Activated naive CD8-positive, alpha-beta T cell (primary cell): ENCODE measurements at regions not wholly inside any gene's neighbourhood (a gene's known extent, or its start where the extent isn't known, plus 50 kb on each side); places are given as distances from the start of the nearest gene placed in this dataset.

Experiments used
- H3K27ac Mint-ChIP-seq: one replicate; pipeline ENCODE4 v1.8.0; 2021; ENCODE audit warnings: mixed read lengths
- H3K27me3 Mint-ChIP-seq: one replicate; pipeline ENCODE4 v1.8.0; 2021; ENCODE audit warnings: mixed read lengths
- H3K36me3 Mint-ChIP-seq: one replicate; pipeline ENCODE4 v1.8.0; 2021; ENCODE audit warnings: mixed read lengths
- H3K4me1 Mint-ChIP-seq: one replicate; pipeline ENCODE4 v1.8.0; 2021; ENCODE audit warnings: low read depth, mixed read lengths
- H3K4me3 Mint-ChIP-seq: one replicate; pipeline ENCODE4 v1.8.0; 2021; ENCODE audit warnings: mild to moderate bottlenecking, mixed read lengths
- H3K9me3 Mint-ChIP-seq: one replicate; pipeline ENCODE4 v1.8.0; 2021; ENCODE audit warnings: low read depth, mixed read lengths

DNA sequence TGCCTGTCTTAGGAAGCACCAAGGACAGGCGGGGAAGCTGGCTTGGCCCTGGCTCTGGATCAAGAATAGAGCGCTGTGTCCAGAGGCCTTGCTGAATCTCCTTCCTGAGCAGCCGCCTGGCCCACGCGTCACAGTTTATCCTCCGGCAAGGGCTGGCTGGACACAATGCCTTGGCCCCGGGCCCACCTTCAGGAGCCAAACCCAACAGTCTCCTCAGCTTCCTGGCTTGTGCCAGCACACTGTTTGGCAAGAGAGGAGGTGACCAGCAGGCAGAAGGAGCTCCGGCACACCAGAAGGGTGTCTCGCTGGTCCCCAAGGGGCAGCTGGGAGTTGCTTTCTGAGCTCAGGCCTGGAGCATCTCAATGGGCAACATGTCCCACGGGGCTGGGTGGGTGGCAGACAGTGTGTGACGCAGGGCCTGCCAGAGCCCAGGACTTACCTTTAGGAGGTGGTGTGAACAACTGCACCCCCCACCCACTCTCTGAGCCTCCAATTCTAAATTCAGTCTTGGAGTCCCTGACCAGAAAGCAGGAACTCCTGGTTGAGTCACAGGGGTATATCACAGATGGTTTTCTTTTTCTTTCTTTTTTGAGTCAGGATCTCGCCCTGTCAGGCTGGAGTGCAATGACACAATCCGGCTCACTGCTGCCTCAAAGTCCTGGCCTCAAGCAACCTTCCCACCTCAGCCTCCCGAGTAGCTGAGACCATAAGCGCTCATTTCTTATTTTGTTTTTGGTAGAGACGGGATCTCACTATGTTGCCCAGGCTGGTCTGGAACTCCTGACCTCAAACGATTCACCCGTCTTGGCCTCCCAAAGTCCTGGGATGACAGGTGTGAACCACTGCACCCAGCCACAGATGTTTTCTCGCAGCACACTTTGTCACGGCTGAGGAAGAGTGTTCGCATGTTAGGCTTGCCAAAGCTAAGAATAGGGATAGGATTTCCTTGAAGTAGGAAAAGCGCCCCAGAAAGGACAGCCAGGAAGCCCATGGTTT is 361.2 kb downstream of the BCOR start:
- no peaks in the 10 kb centered on the region for H3K27me3 Mint-ChIP-seq
- no peaks in the 10 kb centered on the region for H3K36me3 Mint-ChIP-seq
- no peaks in the 10 kb centered on the region for H3K9me3 Mint-ChIP-seq
- H3K4me1 Mint-ChIP-seq, result no peaks in the 10 kb centered on the region
- no peak overlapping the region for H3K27ac Mint-ChIP-seq
- H3K4me3 Mint-ChIP-seq, result no peak overlapping the region

- H3K9me3 Mint-ChIP-seq, result no peaks in the 10 kb centered on the region
- no peaks in the 10 kb centered on the region for H3K4me1 Mint-ChIP-seq
- no peaks in the 10 kb centered on the region for H3K36me3 Mint-ChIP-seq
- no peaks in the 10 kb centered on the region for H3K27me3 Mint-ChIP-seq
- no peak overlapping the region for H3K4me3 Mint-ChIP-seq
- H3K27ac Mint-ChIP-seq, result no peak overlapping the region
These were observed 358.2 kb downstream of the BCOR start for GRCh38 chrX:39739585-39739984.

- Mint-ChIP-seq H3K36me3 (no peaks in the 10 kb centered on the region), H3K9me3 (no peaks in the 10 kb centered on the region), H3K27me3 (no peaks in the 10 kb centered on the region), H3K27ac (peak overlapping the region; percentile 22), H3K4me1 (no peaks in the 10 kb centered on the region), H3K4me3 (no peak overlapping the region)
These were observed 357.7 kb downstream of the BCOR start for GRCh38 chrX:39740078-39740477.

GRCh38 chrX:39741904-39742303 is 355.9 kb downstream of the BCOR start:
- Mint-ChIP-seq H3K4me1 (no peaks in the 10 kb centered on the region), H3K4me3 (no peak overlapping the region), H3K36me3 (no peaks in the 10 kb centered on the region), H3K27ac (no peak overlapping the region), H3K27me3 (no peaks in the 10 kb centered on the region), H3K9me3 (no peaks in the 10 kb centered on the region)

DNA sequence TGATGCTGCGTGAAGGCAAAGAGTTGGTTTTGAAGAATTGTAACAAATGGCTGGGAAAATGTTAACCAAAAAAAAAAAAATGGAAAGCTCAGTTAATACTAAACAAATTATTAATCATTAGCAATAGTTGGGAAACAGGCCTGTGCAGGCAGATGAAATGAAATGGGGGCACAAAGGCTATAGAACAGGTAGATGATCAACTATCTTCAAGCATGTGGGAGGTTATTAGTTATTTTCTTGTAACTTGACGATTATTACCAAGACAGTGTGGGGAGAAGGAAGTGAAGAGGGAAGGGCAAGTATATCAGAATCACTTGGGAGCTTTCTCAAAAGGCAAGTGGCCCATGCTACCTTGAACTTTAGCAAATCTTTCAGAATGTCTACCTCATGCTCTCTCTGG is 351.9 kb downstream of the BCOR start:
- Mint-ChIP-seq H3K4me1 (peaks cover 3% of the 10 kb centered on the region), H3K9me3 (no peaks in the 10 kb centered on the region), H3K27me3 (no peaks in the 10 kb centered on the region), H3K27ac (no peak overlapping the region), H3K4me3 (no peak overlapping the region), H3K36me3 (no peaks in the 10 kb centered on the region)

GRCh38 chrX:39749135-39749534 is 348.6 kb downstream of the BCOR start:
- Mint-ChIP-seq H3K4me3 (no peak overlapping the region), H3K27me3 (no peaks in the 10 kb centered on the region), H3K4me1 (peaks cover 8% of the 10 kb centered on the region), H3K9me3 (no peaks in the 10 kb centered on the region), H3K36me3 (no peaks in the 10 kb centered on the region), H3K27ac (no peak overlapping the region)

DNA sequence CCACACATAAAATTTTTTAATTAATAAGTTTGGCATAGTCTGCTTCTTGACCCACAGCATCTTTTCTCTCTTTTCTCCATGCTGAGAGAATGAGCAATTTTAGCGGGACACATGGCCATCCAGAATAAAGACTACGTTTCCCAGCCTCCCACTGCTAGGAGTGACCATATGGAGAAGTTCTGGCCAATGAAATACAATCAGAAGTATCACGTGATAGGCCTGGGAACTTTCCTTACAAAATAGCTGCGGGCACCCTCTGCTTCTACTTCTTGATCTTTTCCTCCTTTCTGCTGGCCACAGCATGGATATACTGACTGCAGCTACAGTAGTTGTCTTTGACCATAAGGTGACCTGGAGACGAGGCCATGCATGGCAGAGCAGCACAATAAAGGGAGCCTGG is 348.0 kb downstream of the BCOR start:
- Mint-ChIP-seq H3K27ac (no peak overlapping the region), H3K36me3 (no peaks in the 10 kb centered on the region), H3K4me1 (peaks cover 8% of the 10 kb centered on the region), H3K27me3 (no peaks in the 10 kb centered on the region), H3K4me3 (no peak overlapping the region), H3K9me3 (no peaks in the 10 kb centered on the region)

DNA sequence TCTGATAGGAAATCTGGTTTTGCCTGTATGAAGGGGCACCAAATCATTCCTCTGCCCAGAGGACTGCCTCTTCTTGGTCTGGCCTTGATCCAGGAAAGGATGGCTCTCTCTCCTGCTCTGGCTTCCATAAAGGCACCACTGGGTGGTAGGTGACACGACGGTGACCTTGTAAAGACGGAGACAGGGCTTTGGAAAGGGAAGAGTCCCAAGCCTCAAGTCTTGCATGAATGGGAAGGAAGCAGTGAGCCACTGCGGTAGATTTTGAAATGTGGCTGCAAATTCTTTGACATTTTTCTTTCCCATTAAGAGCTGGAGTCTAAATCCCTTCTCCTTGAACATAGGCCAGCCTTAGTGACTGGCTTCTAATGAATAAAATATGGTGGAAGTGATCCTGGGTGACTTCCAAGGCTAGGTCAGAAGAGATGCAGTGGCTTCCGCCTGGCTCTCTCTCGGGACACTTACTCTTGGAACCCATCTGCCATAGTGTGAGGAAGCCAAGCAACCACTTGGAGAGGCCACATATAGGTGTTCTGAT is 347.4 kb downstream of the BCOR start:
- Mint-ChIP-seq H3K27me3 (no peaks in the 10 kb centered on the region), H3K9me3 (no peaks in the 10 kb centered on the region), H3K4me1 (peaks cover 8% of the 10 kb centered on the region), H3K36me3 (no peaks in the 10 kb centered on the region), H3K27ac (no peak overlapping the region), H3K4me3 (no peak overlapping the region)

- Mint-ChIP-seq H3K9me3 (no peaks in the 10 kb centered on the region), H3K27ac (no peak overlapping the region), H3K36me3 (no peaks in the 10 kb centered on the region), H3K27me3 (no peaks in the 10 kb centered on the region), H3K4me3 (no peak overlapping the region), H3K4me1 (peaks cover 8% of the 10 kb centered on the region)
These were observed 346.9 kb downstream of the BCOR start for GRCh38 chrX:39750848-39751247.

GRCh38 chrX:39752815-39753214 is 344.9 kb downstream of the BCOR start:
- H3K9me3 Mint-ChIP-seq, result no peaks in the 10 kb centered on the region
- no peaks in the 10 kb centered on the region for H3K27me3 Mint-ChIP-seq
- H3K36me3 Mint-ChIP-seq, result no peaks in the 10 kb centered on the region
- no peak overlapping the region for H3K27ac Mint-ChIP-seq
- H3K4me1 Mint-ChIP-seq, result peaks cover 8% of the 10 kb centered on the region
- H3K4me3 Mint-ChIP-seq, result no peak overlapping the region

DNA sequence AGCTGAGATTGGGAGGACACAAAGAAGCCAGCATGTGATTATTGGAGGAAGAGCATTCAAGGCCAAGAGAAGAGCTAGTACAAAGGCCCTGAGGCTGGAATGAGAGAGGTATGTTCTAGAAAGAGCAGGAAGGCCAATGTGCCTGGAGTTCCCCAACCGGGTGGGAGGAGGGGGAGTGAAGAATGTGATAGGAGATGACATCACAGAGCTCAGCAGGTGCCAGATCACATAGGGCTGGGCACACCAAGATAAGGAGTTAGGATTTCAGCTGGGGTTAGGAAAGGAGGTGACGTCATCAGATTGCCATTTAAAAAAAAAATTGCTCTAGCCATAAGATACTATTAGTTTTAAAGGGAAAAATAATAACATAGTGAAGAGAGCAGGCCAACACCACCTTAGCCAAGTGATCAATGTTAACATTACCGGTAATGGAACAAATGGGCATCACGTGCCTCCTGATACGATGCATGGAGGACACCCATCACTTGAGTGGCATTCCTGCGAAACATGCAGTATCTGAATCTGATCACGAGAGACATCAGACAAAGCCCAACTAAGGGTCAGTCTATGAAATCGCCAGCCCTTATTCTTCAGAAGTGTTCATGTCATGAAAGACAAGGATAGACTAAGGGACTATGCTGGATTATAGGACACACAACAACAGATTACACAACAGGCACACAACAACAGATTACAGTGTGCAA is 344.3 kb downstream of the BCOR start:
- no peak overlapping the region for H3K27ac Mint-ChIP-seq
- H3K36me3 Mint-ChIP-seq, result no peaks in the 10 kb centered on the region
- H3K9me3 Mint-ChIP-seq, result no peaks in the 10 kb centered on the region
- no peaks in the 10 kb centered on the region for H3K27me3 Mint-ChIP-seq
- H3K4me1 Mint-ChIP-seq, result peaks cover 8% of the 10 kb centered on the region
- no peak overlapping the region for H3K4me3 Mint-ChIP-seq

GRCh38 chrX:39755143-39756032 is 342.4 kb downstream of the BCOR start:
- Mint-ChIP-seq H3K4me1 (peaks cover 10% of the 10 kb centered on the region), H3K27me3 (no peaks in the 10 kb centered on the region), H3K4me3 (no peak overlapping the region), H3K9me3 (no peaks in the 10 kb centered on the region), H3K27ac (no peak overlapping the region), H3K36me3 (no peaks in the 10 kb centered on the region)

DNA sequence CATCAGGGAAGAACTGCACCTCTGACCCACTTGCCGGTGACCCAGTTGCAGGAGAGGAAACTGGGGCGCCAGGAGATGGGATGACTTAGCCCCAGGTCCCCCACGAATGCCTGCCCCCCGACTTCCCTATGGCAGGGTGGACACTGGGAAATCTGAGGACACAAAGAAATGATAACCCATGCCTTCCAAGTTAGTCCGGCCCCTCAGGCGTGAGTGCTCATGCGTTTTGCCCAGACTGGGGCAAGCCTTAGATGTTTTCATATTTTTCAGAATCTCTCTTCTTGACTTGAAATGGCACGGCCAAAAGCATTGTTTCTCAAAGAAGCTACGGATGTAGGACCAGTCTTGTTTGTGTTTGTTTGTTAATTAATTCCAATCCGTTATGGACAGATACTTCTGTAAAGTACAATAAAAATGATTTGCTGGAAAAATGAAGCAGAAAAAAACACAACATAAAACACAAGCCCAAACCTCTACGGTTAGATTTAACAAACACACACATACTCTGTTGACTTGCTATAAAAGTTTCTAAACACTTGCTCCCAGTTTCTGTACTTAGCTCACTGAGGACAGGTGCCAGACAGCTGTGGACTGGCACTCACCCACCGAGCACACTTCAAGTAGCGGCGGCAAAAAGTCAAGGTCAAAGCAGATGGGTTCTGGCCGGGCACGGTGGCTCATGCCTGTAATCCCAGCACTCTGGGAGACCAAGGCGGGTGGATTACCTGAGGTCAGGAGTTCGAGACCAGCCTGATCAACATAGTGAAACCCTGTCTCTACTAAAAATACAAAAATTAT is 341.5 kb downstream of the BCOR start:
- no peaks in the 10 kb centered on the region for H3K27me3 Mint-ChIP-seq
- H3K27ac Mint-ChIP-seq, result no peak overlapping the region
- no peak overlapping the region for H3K4me3 Mint-ChIP-seq
- no peaks in the 10 kb centered on the region for H3K36me3 Mint-ChIP-seq
- no peaks in the 10 kb centered on the region for H3K9me3 Mint-ChIP-seq
- H3K4me1 Mint-ChIP-seq, result peaks cover 8% of the 10 kb centered on the region

- no peak overlapping the region for H3K4me3 Mint-ChIP-seq
- H3K36me3 Mint-ChIP-seq, result no peaks in the 10 kb centered on the region
- H3K27me3 Mint-ChIP-seq, result no peaks in the 10 kb centered on the region
- no peak overlapping the region for H3K27ac Mint-ChIP-seq
- peaks cover 9% of the 10 kb centered on the region for H3K4me1 Mint-ChIP-seq
- no peaks in the 10 kb centered on the region for H3K9me3 Mint-ChIP-seq
These were observed 339.8 kb downstream of the BCOR start for GRCh38 chrX:39757971-39758370.
